H1 (cell line): ENCODE measurements at regions not wholly inside any gene's neighbourhood (a gene's known extent, or its start where the extent isn't known, plus 50 kb on each side); places are given as distances from the start of the nearest gene placed in this dataset.

ENCODE experiments used
- CTCF ChIA-PET: fragments of 300-600 bp; sonication (Branson Sonifier 250); formaldehyde crosslinking; loops from one replicate; lab custom pipeline; 2021; ENCODE audit not compliant: partially characterized antibody; lab: Charles Lee
- POLR2A ChIA-PET: fragments of 300-600 bp; sonication (Branson Sonifier 250); formaldehyde crosslinking; loops from one replicate; lab custom pipeline; 2021; ENCODE audit warnings: inconsistent platforms; ENCODE audit not compliant: partially characterized antibody; lab: Charles Lee
- DNase-seq, 2 experiments: peaks; one replicate each; pipeline versions ENCODE4 v3.0.0 to v3.0.0-alpha.2; 2010 to 2022; ENCODE audit warnings: low spot score in 2 of 2, low read depth in 1 of 2, mixed read lengths in 1 of 2
- FAIRE-seq: peaks from 2 replicates; lab custom pipeline; 2011; peaks lifted over from hg19 to GRCh38; lab: Jason Lieb, UNC
- H2AFZ ChIP-seq: 2 replicates; pipeline ENCODE4 v1.8.1; 2012; ENCODE audit warnings: low read length, inconsistent platforms
- H2AK5ac ChIP-seq: 2 replicates; pipeline ENCODE4 v1.6.1; 2013; ENCODE audit warnings: low read depth, low read length
- H2BK120ac ChIP-seq: replicated peaks from 2 replicates; pipeline ENCODE3; 2013; ENCODE audit warnings: low read depth, low read length, inconsistent platforms
- H2BK12ac ChIP-seq: 2 replicates; pipeline ENCODE4 v1.6.1; 2013; ENCODE audit warnings: low read depth, low read length
- H2BK15ac ChIP-seq: 2 replicates; pipeline ENCODE4 v1.6.1; 2013; ENCODE audit warnings: low read length
- H2BK20ac ChIP-seq: 2 replicates; pipeline ENCODE4 v1.6.1; 2013; ENCODE audit warnings: low read length
- H2BK5ac ChIP-seq: 2 replicates; pipeline ENCODE4 v1.6.1; 2013; ENCODE audit warnings: low read depth, low read length
- H3K14ac ChIP-seq: 2 replicates; pipeline ENCODE4 v1.6.1; 2013; ENCODE audit warnings: inconsistent platforms; ENCODE audit not compliant: insufficient read length
- H3K18ac ChIP-seq: 2 replicates; pipeline ENCODE4 v1.6.1; 2013; ENCODE audit warnings: low read length; ENCODE audit errors: extremely low read depth
- H3K23ac ChIP-seq: 2 replicates; pipeline ENCODE4 v1.6.1; 2013; ENCODE audit warnings: inconsistent platforms; ENCODE audit not compliant: insufficient read length
- H3K23me2 ChIP-seq: 2 replicates; pipeline ENCODE4 v1.6.1; 2013; ENCODE audit warnings: low read depth, low read length
- H3K27ac ChIP-seq: 2 replicates; pipeline ENCODE4 v1.6.1; 2011; ENCODE audit warnings: low read depth, low read length, inconsistent platforms
- H3K27me3 ChIP-seq, 4 experiments: replicated peaks in 1 of 4; 1 replicate in 1 of 4; 2 replicates in 3 of 4; pipeline versions ENCODE4 v1.6.1 to v1.8.1; 2011 to 2013; ENCODE audit warnings: low read length in 3 of 4, mild to moderate bottlenecking in 3 of 4, inconsistent platforms in 2 of 4, mixed read lengths in 2 of 4, moderate library complexity in 1 of 4; ENCODE audit not compliant: control insufficient read depth in 3 of 4, insufficient read depth in 3 of 4; ENCODE audit errors: extremely low read depth in 1 of 4
- H3K36me3 ChIP-seq, 4 experiments: 2 replicates each; pipeline versions ENCODE4 v1.6.1 to v1.8.1; 2011 to 2013; ENCODE audit warnings: mild to moderate bottlenecking in 4 of 4, low read length in 3 of 4, moderate library complexity in 2 of 4, control low read depth in 1 of 4, inconsistent platforms in 1 of 4; ENCODE audit not compliant: insufficient read depth in 4 of 4, control insufficient read depth in 2 of 4
- H3K4ac ChIP-seq: replicated peaks from 2 replicates; pipeline ENCODE3; 2013; ENCODE audit warnings: low read length, low read depth, mixed read lengths, inconsistent platforms; ENCODE audit not compliant: insufficient read length
- H3K4me1 ChIP-seq, 4 experiments: replicated peaks in 1 of 4; 1 replicate in 1 of 4; 2 replicates in 3 of 4; pipeline versions ENCODE4 v1.6.1 to v1.8.1; 2011 to 2013; ENCODE audit warnings: low read length in 3 of 4, inconsistent platforms in 2 of 4, mixed read lengths in 1 of 4; ENCODE audit not compliant: insufficient read depth in 4 of 4, control insufficient read depth in 3 of 4
- H3K4me2 ChIP-seq, 2 experiments: 2 replicates each; pipeline versions ENCODE4 v1.6.1 to v1.8.1; 2011 to 2013; ENCODE audit warnings: low read depth in 2 of 2, low read length in 2 of 2, control low read depth in 1 of 2, inconsistent platforms in 1 of 2, mild to moderate bottlenecking in 1 of 2; ENCODE audit not compliant: insufficient read depth in 1 of 2
- H3K4me3 ChIP-seq, 4 experiments: fragments of 200-600, 300-600 bp in 1 of 4; sonication (generic), shearing (Covaris generic), sonication (Bioruptor Twin) in 1 of 4; 2 replicates each; pipeline versions ENCODE4 v1.5.1 to v1.8.1; 2011 to 2016; ENCODE audit warnings: low read length in 4 of 4, low read depth in 3 of 4, control low read depth in 2 of 4, inconsistent platforms in 2 of 4, mild to moderate bottlenecking in 2 of 4, mixed read lengths in 1 of 4, moderate library complexity in 1 of 4; ENCODE audit not compliant: insufficient read depth in 2 of 4; ENCODE audit errors: extremely low read depth in 1 of 4
- H3K56ac ChIP-seq: replicated peaks from 2 replicates; pipeline ENCODE3; 2013; ENCODE audit warnings: low read depth, mild to moderate bottlenecking, mixed read lengths, low read length, inconsistent platforms; ENCODE audit not compliant: insufficient read length
- H3K79me1 ChIP-seq: 2 replicates; pipeline ENCODE4 v1.6.1; 2013; ENCODE audit warnings: low read depth, low read length, control low read depth
- H3K79me2 ChIP-seq, 2 experiments: 2 replicates each; pipeline versions ENCODE4 v1.6.1 to v1.8.1; 2012 to 2013; ENCODE audit warnings: low read length in 2 of 2, mild to moderate bottlenecking in 2 of 2, inconsistent platforms in 1 of 2; ENCODE audit not compliant: insufficient read depth in 2 of 2, control insufficient read depth in 1 of 2
- H3K9ac ChIP-seq, 4 experiments: replicated peaks in 1 of 4; 1 replicate in 1 of 4; 2 replicates in 3 of 4; pipeline versions ENCODE4 v1.6.1 to v1.8.1; 2011 to 2013; ENCODE audit warnings: low read depth in 3 of 4, low read length in 3 of 4, control low read depth in 2 of 4, mild to moderate bottlenecking in 2 of 4, moderate library complexity in 2 of 4, inconsistent platforms in 1 of 4; ENCODE audit errors: extremely low read depth in 1 of 4
- H3K9me3 ChIP-seq, 2 experiments: 2 replicates each; pipeline versions ENCODE4 v1.6.1 to v1.8.1; 2012 to 2013; ENCODE audit warnings: mild to moderate bottlenecking in 2 of 2, moderate library complexity in 2 of 2, control low read depth in 1 of 2, inconsistent platforms in 1 of 2, low read depth in 1 of 2, low read length in 1 of 2, mixed read lengths in 1 of 2; ENCODE audit not compliant: insufficient read depth in 2 of 2
- H4K20me1 ChIP-seq, 2 experiments: replicated peaks in 1 of 2; 2 replicates each; pipeline versions ENCODE3 to v1.8.1; 2011 to 2013; ENCODE audit warnings: inconsistent platforms in 2 of 2, low read length in 2 of 2, mild to moderate bottlenecking in 1 of 2; ENCODE audit not compliant: insufficient read depth in 2 of 2, control insufficient read depth in 1 of 2
- H4K5ac ChIP-seq: 2 replicates; pipeline ENCODE4 v1.6.1; 2013; ENCODE audit warnings: low read length, low read depth, mixed read lengths, inconsistent platforms; ENCODE audit not compliant: insufficient read length
- H4K8ac ChIP-seq: 2 replicates; pipeline ENCODE4 v1.8.0; 2013; ENCODE audit warnings: mild to moderate bottlenecking, moderate library complexity, low read length, inconsistent platforms; ENCODE audit not compliant: insufficient read depth; ENCODE audit errors: extremely low read depth
- H4K91ac ChIP-seq: replicated peaks from 2 replicates; pipeline ENCODE3; 2013; ENCODE audit warnings: low read length, mixed read lengths, inconsistent platforms; ENCODE audit not compliant: insufficient read length
- HDAC6 ChIP-seq: IDR thresholded peaks from one replicate; pipeline ENCODE4 v1.7.1; 2012; ENCODE audit warnings: low read depth, mild to moderate bottlenecking, inconsistent platforms, low read length, moderate library complexity

DNA sequence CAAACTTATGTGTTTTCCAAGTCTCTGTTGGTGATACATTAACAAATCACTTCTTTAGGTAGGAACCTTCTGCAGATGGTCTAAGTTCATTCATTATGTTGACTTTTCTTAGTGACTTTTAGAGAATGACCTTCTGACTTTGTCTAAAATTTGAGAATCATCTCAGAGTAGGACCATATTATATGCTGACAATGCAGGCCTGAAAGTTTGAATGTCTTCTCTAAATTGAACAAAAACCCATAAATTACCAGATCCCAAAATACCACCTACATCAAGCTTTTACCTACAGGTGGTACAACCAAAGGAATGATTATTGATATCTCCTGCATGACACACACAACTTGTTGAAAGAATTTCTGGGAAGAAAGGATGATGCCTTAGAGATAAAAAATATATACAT is 191.5 kb downstream of the SOD2 start:
- no peak overlapping the region for H3K9ac ChIP-seq
- no peaks in the 10 kb centered on the region for H3K23me2 ChIP-seq
- H2BK20ac ChIP-seq = no peak overlapping the region
- no peak overlapping the region for H3K18ac ChIP-seq
- ChIA-PET POLR2A (no interaction called here), CTCF (interaction anchor here (0.5 kb wide), 1 partner anchor 104 kb away, joined by 3 read pairs; no protein-coding TSS in a partner anchor)
- peaks cover 54 to 56% of the 10 kb centered on the region in 2 experiments for H3K9me3 ChIP-seq
- no peak overlapping the region for H2AFZ ChIP-seq
- no peak overlapping the region for H4K5ac ChIP-seq
- no peak overlapping the region for H2BK5ac ChIP-seq
- H3K36me3 ChIP-seq = no peaks in the 10 kb centered on the region; a peak in 1 of 8 replicates
- no peak overlapping the region for H4K8ac ChIP-seq
- no peak overlapping the region for H3K4ac ChIP-seq
- no peaks in the 10 kb centered on the region for H3K4me1 ChIP-seq
- no peak overlapping the region for H2AK5ac ChIP-seq
- TF ChIP-seq HDAC6 = no peak
- H2BK15ac ChIP-seq = no peak overlapping the region
- H4K91ac ChIP-seq = no peak overlapping the region
- no peak overlapping the region for H3K23ac ChIP-seq
- H3K27ac ChIP-seq = no peak overlapping the region
- no peak overlapping the region for H2BK12ac ChIP-seq
- FAIRE-seq = no peak
- no peak overlapping the region for H3K4me3 ChIP-seq
- H3K27me3 ChIP-seq = no peaks in the 10 kb centered on the region
- H3K56ac ChIP-seq = no peak overlapping the region
- no peak overlapping the region for H3K14ac ChIP-seq
- no peak overlapping the region for H2BK120ac ChIP-seq
- no peak overlapping the region for H3K4me2 ChIP-seq
- H3K79me1 ChIP-seq = no peaks in the 10 kb centered on the region
- no peak for DNase-seq
- H3K79me2 ChIP-seq = no peaks in the 10 kb centered on the region
- H4K20me1 ChIP-seq = no peaks in the 10 kb centered on the region
